Naive thymus-derived CD4-positive, alpha-beta T cell (primary cell): ENCODE measurements at regions not wholly inside any gene's neighbourhood (a gene's known extent, or its start where the extent isn't known, plus 50 kb on each side); places are given as distances from the start of the nearest gene placed in this dataset.

Source experiments
- ATAC-seq: fragments of 150-1000 bp; cut with Tn5 transposase; 2 replicates; pipeline ENCODE4 v1.10.0; 2021; ENCODE audit warnings: mild to moderate bottlenecking, moderate library complexity
- CTCF ChIA-PET: fragments of 350-600 bp; sonication (Branson Sonifier 250); formaldehyde crosslinking; loops from one replicate; lab custom pipeline; 2021; ENCODE audit warnings: antibody characterized with exemption; lab: Charles Lee
- POLR2A ChIA-PET: fragments of 350-600 bp; sonication (Branson Sonifier 250); formaldehyde crosslinking; loops from one replicate; lab custom pipeline; 2021; ENCODE audit warnings: antibody characterized with exemption, inconsistent platforms; lab: Charles Lee
- DNase-seq, 9 donors: peaks; one replicate each; pipeline versions ENCODE4 v3.0.0 to v3.0.0-alpha.2; 2020 to 2022; ENCODE audit warnings: mixed read lengths in 1 of 9
- H3K27ac ChIP-seq: one replicate; pipeline ENCODE4 v1.7.0; 2013; ENCODE audit warnings: mild to moderate bottlenecking, low read depth, low read length, moderate library complexity
- H3K27me3 ChIP-seq, 2 donors: one replicate each; pipeline ENCODE4 v1.7.0; 2013; ENCODE audit warnings: low read length in 2 of 2, mild to moderate bottlenecking in 2 of 2, moderate library complexity in 2 of 2; ENCODE audit not compliant: control insufficient read depth in 2 of 2, insufficient read depth in 2 of 2
- H3K36me3 ChIP-seq, 3 experiments: 1 replicate in 2 of 3; 2 replicates in 1 of 3; pipeline ENCODE4 v1.7.0; 2013; ENCODE audit warnings: low read length in 3 of 3, mild to moderate bottlenecking in 3 of 3, moderate library complexity in 1 of 3; ENCODE audit not compliant: insufficient read depth in 3 of 3, control insufficient read depth in 2 of 3
- H3K4me1 ChIP-seq, 2 donors: one replicate each; pipeline ENCODE4 v1.7.0; 2013; ENCODE audit warnings: low read length in 2 of 2, mild to moderate bottlenecking in 2 of 2, moderate library complexity in 1 of 2; ENCODE audit not compliant: control insufficient read depth in 2 of 2, insufficient read depth in 2 of 2
- H3K4me3 ChIP-seq: 2 replicates; pipeline ENCODE4 v1.7.0; 2013; ENCODE audit warnings: mild to moderate bottlenecking, low read length
- H3K9me3 ChIP-seq, 3 experiments: 1 replicate in 2 of 3; 2 replicates in 1 of 3; pipeline ENCODE4 v1.7.0; 2013; ENCODE audit warnings: low read length in 3 of 3; ENCODE audit not compliant: control insufficient read depth in 2 of 3
- H3K27ac Mint-ChIP-seq, 9 donors: one replicate each; pipeline ENCODE4 v1.8.0; 2020 to 2022; ENCODE audit warnings: mixed read lengths in 9 of 9, mild to moderate bottlenecking in 8 of 9, moderate library complexity in 5 of 9, inconsistent platforms in 2 of 9
- H3K27me3 Mint-ChIP-seq, 5 donors: one replicate each; pipeline ENCODE4 v1.8.0; 2021 to 2022; ENCODE audit warnings: mixed read lengths in 5 of 5, mild to moderate bottlenecking in 1 of 5
- H3K36me3 Mint-ChIP-seq, 5 donors: one replicate each; pipeline ENCODE4 v1.8.0; 2020 to 2022; ENCODE audit warnings: mixed read lengths in 5 of 5, mild to moderate bottlenecking in 3 of 5, inconsistent platforms in 1 of 5
- H3K4me1 Mint-ChIP-seq, 7 donors: one replicate each; pipeline ENCODE4 v1.8.0; 2020 to 2022; ENCODE audit warnings: mixed read lengths in 7 of 7, mild to moderate bottlenecking in 3 of 7, inconsistent platforms in 1 of 7
- H3K4me3 Mint-ChIP-seq, 10 donors: one replicate each; pipeline ENCODE4 v1.8.0; 2020 to 2022; ENCODE audit warnings: mild to moderate bottlenecking in 10 of 10, mixed read lengths in 10 of 10, moderate library complexity in 6 of 10, inconsistent platforms in 2 of 10
- H3K9me3 Mint-ChIP-seq, 11 donors: one replicate each; pipeline ENCODE4 v1.8.0; 2020 to 2022; ENCODE audit warnings: mixed read lengths in 11 of 11, mild to moderate bottlenecking in 4 of 11, inconsistent platforms in 1 of 11, moderate library complexity in 1 of 11
- intact Hi-C, 2 donors: fragments of 100-400 bp; cut with micrococcal nuclease; formaldehyde crosslinking; loops; one replicate each; pipeline ENCODE4 v1.15.1; 2023

DNA sequence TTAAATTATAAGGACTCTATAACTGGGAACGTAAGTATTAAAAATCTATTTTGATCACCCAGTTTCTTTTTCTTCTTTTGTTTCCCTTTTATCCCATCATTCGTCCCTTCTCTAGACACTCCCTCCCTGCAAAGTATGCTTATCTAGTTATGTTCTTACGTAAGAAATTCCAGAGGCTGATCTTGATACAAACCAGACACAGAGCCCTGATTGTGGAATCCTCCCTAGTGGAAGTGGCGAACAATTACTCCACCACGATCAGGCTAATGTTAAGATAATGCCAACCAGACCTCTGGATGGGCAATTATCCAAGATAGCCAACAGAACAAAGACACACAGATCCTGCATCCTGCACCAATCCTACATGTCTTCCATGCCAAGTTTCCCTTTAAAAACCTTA, 1557.4 kb downstream of the PLA2G4A start:
- H3K27me3 Mint-ChIP-seq: no peaks in the 10 kb centered on the region
- Histone ChIP-seq H3K27ac (no peak overlapping the region), H3K4me3 (no peak overlapping the region), H3K9me3 (no peaks in the 10 kb centered on the region), H3K36me3 (no peaks in the 10 kb centered on the region), H3K27me3 (no peaks in the 10 kb centered on the region), H3K4me1 (no peaks in the 10 kb centered on the region)
- peaks cover 0 to 14% (median 0%) of the 10 kb centered on the region in 11 donors for H3K9me3 Mint-ChIP-seq
- no peak overlapping the region for H3K27ac Mint-ChIP-seq
- no peaks in the 10 kb centered on the region for H3K4me1 Mint-ChIP-seq
- H3K4me3 Mint-ChIP-seq: no peak overlapping the region
- ChIA-PET POLR2A (no interaction called here), CTCF (no interaction called here)
- H3K36me3 Mint-ChIP-seq: no peaks in the 10 kb centered on the region
- DNase-seq (no peak), ATAC-seq (no peak)
- intact Hi-C loops: no loop called here

DNA sequence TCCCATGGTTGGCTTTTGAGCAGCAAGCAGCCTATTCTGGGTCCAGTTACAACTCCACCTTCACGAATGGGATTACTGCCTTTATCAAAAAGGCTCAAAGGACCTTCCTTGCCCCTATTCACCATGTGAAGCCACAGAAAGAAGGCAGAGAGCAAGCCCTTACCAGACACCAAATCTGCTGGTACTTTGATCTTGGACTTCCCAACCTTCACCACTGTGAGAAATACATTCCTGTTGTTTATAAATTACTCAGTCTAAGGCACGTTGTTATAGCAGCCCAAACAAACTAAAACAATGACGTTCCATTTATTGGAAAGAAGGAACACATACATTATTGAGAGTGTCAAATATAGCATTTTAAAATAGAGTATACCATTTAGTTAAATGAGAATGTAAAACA, 1557.9 kb downstream of the PLA2G4A start:
- Histone ChIP-seq H3K4me3 (no peak overlapping the region), H3K27ac (no peak overlapping the region), H3K9me3 (no peaks in the 10 kb centered on the region), H3K4me1 (no peaks in the 10 kb centered on the region), H3K27me3 (no peaks in the 10 kb centered on the region), H3K36me3 (no peaks in the 10 kb centered on the region)
- ChIA-PET CTCF (no interaction called here), POLR2A (no interaction called here)
- no peak for DNase-seq
- H3K4me1 Mint-ChIP-seq: no peaks in the 10 kb centered on the region
- intact Hi-C loops: no loop called here
- H3K4me3 Mint-ChIP-seq: no peak overlapping the region
- no peak for ATAC-seq
- no peaks in the 10 kb centered on the region for H3K36me3 Mint-ChIP-seq
- H3K27ac Mint-ChIP-seq: no peak overlapping the region
- no peaks in the 10 kb centered on the region for H3K27me3 Mint-ChIP-seq
- peaks cover 0 to 16% (median 0%) of the 10 kb centered on the region in 11 donors for H3K9me3 Mint-ChIP-seq

DNA sequence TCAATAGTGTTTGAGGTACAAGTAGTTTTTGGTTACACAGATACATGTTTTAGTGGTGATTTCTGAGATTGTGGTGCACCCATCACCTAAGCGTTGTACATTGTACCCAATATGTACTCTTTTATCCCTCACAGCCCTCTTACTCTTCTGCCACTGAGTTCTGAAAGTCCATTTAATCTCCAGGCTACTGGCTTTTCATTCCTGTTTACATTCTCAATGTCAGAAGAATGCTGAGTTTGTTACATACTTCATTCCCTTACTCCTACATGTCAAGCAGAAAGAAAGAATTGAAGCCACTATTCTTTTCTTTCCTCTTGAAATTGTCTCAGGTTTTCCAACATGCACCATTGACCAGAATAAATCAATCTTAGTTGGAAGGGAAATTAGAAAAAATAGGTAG, 1565.9 kb downstream of the PLA2G4A start:
- Histone ChIP-seq H3K4me3 (no peak overlapping the region), H3K36me3 (no peaks in the 10 kb centered on the region), H3K27me3 (no peaks in the 10 kb centered on the region), H3K4me1 (no peaks in the 10 kb centered on the region), H3K9me3 (peaks cover 0 to 6% (median 0%) of the 10 kb centered on the region in 3 experiments), H3K27ac (no peak overlapping the region)
- intact Hi-C loops: no loop called here
- no peak overlapping the region for H3K27ac Mint-ChIP-seq
- ATAC-seq (no peak), DNase-seq (no peak)
- H3K4me1 Mint-ChIP-seq: no peaks in the 10 kb centered on the region
- H3K36me3 Mint-ChIP-seq: no peaks in the 10 kb centered on the region
- H3K27me3 Mint-ChIP-seq: no peaks in the 10 kb centered on the region
- H3K9me3 Mint-ChIP-seq: peaks cover 0 to 29% (median 6%) of the 10 kb centered on the region in 11 donors
- H3K4me3 Mint-ChIP-seq: no peak overlapping the region
- ChIA-PET POLR2A (no interaction called here), CTCF (no interaction called here)

DNA sequence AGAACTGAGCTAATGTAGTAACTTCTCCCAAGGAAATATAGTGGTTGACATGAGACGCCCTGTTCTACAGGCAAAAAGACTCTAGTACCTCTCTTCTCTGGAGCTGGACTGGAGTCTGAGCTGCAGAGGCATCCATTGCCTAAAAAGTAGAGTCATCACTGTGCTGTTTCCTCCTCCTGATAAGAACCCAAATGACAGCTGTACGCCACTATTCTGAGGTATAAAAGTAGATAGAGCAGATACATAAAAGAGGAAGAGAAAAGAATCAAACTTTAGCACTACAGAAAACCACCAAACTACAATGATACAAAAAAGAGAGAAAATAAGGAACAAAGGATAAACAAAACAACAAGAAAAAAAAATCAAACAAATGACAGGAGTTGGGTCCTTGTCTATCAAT, 1568.8 kb downstream of the PLA2G4A start:
- no peaks in the 10 kb centered on the region for H3K27me3 ChIP-seq
- H3K36me3 ChIP-seq: no peaks in the 10 kb centered on the region
- DNase-seq: no peak
- POLR2A ChIA-PET: no interaction called here
- H3K27ac ChIP-seq: no peak overlapping the region
- H3K4me3 ChIP-seq: no peak overlapping the region
- peaks cover 0 to 6% (median 0%) of the 10 kb centered on the region in 3 experiments for H3K9me3 ChIP-seq
- ATAC-seq: no peak
- intact Hi-C loops: no loop called here
- no peaks in the 10 kb centered on the region for H3K4me1 ChIP-seq
- Mint-ChIP-seq H3K27ac (no peak overlapping the region), H3K4me3 (no peak overlapping the region), H3K27me3 (no peaks in the 10 kb centered on the region), H3K36me3 (no peaks in the 10 kb centered on the region), H3K4me1 (no peaks in the 10 kb centered on the region), H3K9me3 (peaks cover 0 to 29% (median 4%) of the 10 kb centered on the region in 11 donors)
- CTCF ChIA-PET: no interaction called here

DNA sequence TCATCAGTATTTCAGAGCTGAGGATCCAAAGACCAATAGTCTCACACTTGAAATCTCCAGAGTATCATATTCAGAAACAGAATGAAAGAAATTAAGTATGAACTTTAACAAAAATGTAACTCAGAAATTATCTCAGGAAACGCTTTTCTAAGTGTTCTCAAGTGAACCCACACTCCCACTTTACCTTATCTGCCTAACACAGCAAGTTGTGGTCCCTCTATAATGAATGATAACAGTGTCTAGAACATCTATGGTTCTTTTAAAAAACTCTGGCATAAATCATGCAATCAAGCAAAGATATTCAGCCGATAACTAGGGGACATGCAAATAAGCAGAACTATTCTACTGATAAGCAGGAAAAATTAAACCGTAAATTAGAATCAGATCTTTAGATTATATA, 1574.2 kb downstream of the PLA2G4A start:
- CTCF ChIA-PET: no interaction called here
- Mint-ChIP-seq H3K4me1 (no peaks in the 10 kb centered on the region), H3K36me3 (no peaks in the 10 kb centered on the region), H3K9me3 (peaks cover 0 to 13% (median 3%) of the 10 kb centered on the region in 11 donors), H3K27ac (no peak overlapping the region), H3K27me3 (no peaks in the 10 kb centered on the region), H3K4me3 (no peak overlapping the region)
- intact Hi-C loops: no loop called here
- H3K27ac ChIP-seq: no peak overlapping the region
- no peak overlapping the region for H3K4me3 ChIP-seq
- H3K36me3 ChIP-seq: no peaks in the 10 kb centered on the region
- H3K9me3 ChIP-seq: no peaks in the 10 kb centered on the region
- no peaks in the 10 kb centered on the region for H3K27me3 ChIP-seq
- POLR2A ChIA-PET: no interaction called here
- no peaks in the 10 kb centered on the region for H3K4me1 ChIP-seq
- DNase-seq (no peak), ATAC-seq (no peak)

DNA sequence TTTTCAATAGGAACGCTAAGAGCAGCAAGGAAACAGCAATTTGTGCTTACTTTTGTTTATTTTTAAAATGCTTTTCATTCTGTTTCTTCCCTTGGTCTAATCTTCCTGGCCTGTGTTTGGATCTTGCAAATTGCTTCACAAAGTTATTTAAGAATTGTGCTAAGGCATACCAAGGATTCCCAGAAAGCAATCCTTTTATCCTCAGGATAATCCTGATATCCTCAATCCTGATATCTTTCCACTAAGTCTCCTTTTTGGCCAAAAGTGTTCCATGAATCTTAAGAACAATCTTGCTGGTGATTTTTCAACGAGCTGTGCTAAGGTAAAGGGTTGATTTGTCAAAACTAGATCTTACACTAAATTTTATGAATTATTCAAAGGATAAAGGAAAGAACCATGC, 1577.9 kb downstream of the PLA2G4A start:
- Mint-ChIP-seq H3K27ac (no peak overlapping the region), H3K27me3 (no peaks in the 10 kb centered on the region), H3K4me3 (no peak overlapping the region), H3K4me1 (no peaks in the 10 kb centered on the region), H3K36me3 (no peaks in the 10 kb centered on the region), H3K9me3 (peaks cover 0 to 10% (median 0%) of the 10 kb centered on the region in 11 donors)
- Histone ChIP-seq H3K27ac (no peak overlapping the region), H3K4me3 (no peak overlapping the region), H3K36me3 (no peaks in the 10 kb centered on the region), H3K27me3 (no peaks in the 10 kb centered on the region), H3K9me3 (no peaks in the 10 kb centered on the region), H3K4me1 (no peaks in the 10 kb centered on the region)
- ATAC-seq: no peak
- intact Hi-C loops: no loop called here
- DNase-seq: no peak
- CTCF ChIA-PET: no interaction called here
- POLR2A ChIA-PET: no interaction called here

DNA sequence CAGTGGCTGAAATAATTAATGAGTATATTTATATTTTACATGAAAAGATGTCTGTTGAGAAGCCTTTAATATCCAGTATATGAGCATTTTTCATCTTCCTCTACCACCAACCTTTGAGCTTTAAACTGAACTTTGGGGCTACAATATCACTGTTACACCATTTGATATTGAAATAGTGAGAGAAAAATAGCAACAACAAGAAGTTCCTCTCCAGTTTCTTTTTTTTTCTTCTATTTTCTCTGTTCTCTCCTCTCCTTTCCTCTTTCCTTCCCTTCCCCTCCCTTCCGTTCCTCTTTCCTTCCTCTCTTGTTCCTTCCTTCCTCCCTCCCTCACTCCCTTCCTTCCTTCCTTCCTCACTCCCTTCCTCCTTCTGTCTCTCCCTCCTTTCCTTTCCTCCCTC, 1591.4 kb downstream of the PLA2G4A start:
- DNase-seq (no peak), ATAC-seq (no peak)
- Histone ChIP-seq H3K27me3 (no peaks in the 10 kb centered on the region), H3K9me3 (no peaks in the 10 kb centered on the region), H3K36me3 (no peaks in the 10 kb centered on the region), H3K27ac (no peak overlapping the region), H3K4me1 (no peaks in the 10 kb centered on the region), H3K4me3 (no peak overlapping the region)
- intact Hi-C loops: no loop called here
- Mint-ChIP-seq H3K9me3 (peaks cover 0 to 4% (median 0%) of the 10 kb centered on the region in 11 donors), H3K27me3 (no peaks in the 10 kb centered on the region), H3K36me3 (no peaks in the 10 kb centered on the region), H3K27ac (no peak overlapping the region), H3K4me3 (no peak overlapping the region), H3K4me1 (peaks cover 0 to 1% (median 0%) of the 10 kb centered on the region in 7 donors)
- POLR2A ChIA-PET: no interaction called here
- CTCF ChIA-PET: no interaction called here
